Right atrium auricular region (tissue), 2 donors: ENCODE measurements at regions not wholly inside any gene's neighbourhood (a gene's known extent, or its start where the extent isn't known, plus 50 kb on each side); places are given as distances from the start of the nearest gene placed in this dataset.

ENCODE experiments used
- DNase-seq: peaks from one replicate; pipeline ENCODE4 v3.0.0-alpha.2; 2019; ENCODE audit warnings: low spot score
- H3K27ac ChIP-seq, 2 donors: fragments of 200-600 bp; sonication (generic); 1 replicate in 1 of 2; 2 replicates in 1 of 2; pipeline ENCODE4 v1.5.1; 2016 to 2019
- H3K27me3 ChIP-seq, 2 donors: fragments of 200-600 bp; sonication (generic); one replicate each; pipeline versions ENCODE4 v1.5.1 to v1.6.0; 2017 to 2019
- H3K36me3 ChIP-seq: fragments of 200-600 bp; sonication (generic); one replicate; pipeline ENCODE4 v1.5.1; 2016
- H3K4me1 ChIP-seq, 2 donors: fragments of 200-600 bp; sonication (generic); one replicate each; pipeline versions ENCODE4 v1.5.1 to v1.6.0; 2017 to 2019
- H3K4me3 ChIP-seq, 2 donors: fragments of 200-600 bp; sonication (generic); 1 replicate in 1 of 2; 2 replicates in 1 of 2; pipeline ENCODE4 v1.5.1; 2017 to 2019; ENCODE audit warnings: mild to moderate bottlenecking in 1 of 2, moderate library complexity in 1 of 2
- H3K9me3 ChIP-seq, 2 donors: fragments of 200-600 bp; sonication (generic); one replicate each; pipeline ENCODE4 v1.5.1; 2019
- TF ChIP-seq, protein P1 (sequence below), 2 donors: fragments of 200-600 bp; sonication (generic); IDR thresholded peaks; one replicate each; pipeline ENCODE4 v1.5.1; 2019; ENCODE audit warnings: antibody characterized with exemption in 2 of 2

DNA sequence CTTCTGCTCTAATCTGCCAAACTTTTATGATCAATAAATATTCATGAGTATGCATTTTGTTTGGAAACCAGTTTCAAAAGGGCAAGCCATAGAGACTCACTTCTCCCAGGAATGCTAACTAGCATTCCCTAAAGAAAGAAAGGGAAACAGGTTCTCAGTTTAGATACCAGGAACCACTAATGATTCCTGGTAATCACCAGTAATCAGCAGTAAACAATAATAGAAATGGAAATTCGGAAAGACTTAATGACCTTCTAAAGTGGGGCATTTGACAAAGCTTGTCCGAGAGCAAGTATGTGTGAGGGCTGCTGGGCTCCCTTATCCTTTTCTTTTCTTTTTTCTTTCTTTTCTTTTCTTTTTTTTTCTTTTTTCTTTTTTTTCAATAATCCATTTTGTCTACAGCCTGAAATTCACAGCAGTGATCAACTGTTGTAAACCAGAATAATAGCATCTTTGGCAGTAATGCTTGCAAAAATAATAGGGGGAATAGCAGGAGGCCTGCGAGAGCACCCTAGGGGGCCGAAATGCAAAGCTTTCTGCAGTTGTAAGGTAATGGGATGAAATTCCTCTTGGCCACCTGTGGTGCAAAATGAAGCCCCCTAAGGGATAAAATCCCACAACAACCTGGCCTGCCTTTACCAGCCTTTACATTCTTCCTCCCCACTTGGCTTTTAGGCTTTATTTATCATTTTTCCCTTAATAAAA is 253.2 kb downstream of the ZPLD1 start:
- Histone ChIP-seq H3K9me3 (no peaks in the 10 kb centered on the region), H3K36me3 (no peaks in the 10 kb centered on the region), H3K27me3 (no peaks in the 10 kb centered on the region), H3K27ac (no peak overlapping the region), H3K4me1 (no peaks in the 10 kb centered on the region), H3K4me3 (no peak overlapping the region)
- TF ChIP-seq, protein P1, sequence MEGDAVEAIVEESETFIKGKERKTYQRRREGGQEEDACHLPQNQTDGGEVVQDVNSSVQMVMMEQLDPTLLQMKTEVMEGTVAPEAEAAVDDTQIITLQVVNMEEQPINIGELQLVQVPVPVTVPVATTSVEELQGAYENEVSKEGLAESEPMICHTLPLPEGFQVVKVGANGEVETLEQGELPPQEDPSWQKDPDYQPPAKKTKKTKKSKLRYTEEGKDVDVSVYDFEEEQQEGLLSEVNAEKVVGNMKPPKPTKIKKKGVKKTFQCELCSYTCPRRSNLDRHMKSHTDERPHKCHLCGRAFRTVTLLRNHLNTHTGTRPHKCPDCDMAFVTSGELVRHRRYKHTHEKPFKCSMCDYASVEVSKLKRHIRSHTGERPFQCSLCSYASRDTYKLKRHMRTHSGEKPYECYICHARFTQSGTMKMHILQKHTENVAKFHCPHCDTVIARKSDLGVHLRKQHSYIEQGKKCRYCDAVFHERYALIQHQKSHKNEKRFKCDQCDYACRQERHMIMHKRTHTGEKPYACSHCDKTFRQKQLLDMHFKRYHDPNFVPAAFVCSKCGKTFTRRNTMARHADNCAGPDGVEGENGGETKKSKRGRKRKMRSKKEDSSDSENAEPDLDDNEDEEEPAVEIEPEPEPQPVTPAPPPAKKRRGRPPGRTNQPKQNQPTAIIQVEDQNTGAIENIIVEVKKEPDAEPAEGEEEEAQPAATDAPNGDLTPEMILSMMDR (IDR thresholded peaks at IDR 0.05), result no peak
- no peak for DNase-seq

DNA sequence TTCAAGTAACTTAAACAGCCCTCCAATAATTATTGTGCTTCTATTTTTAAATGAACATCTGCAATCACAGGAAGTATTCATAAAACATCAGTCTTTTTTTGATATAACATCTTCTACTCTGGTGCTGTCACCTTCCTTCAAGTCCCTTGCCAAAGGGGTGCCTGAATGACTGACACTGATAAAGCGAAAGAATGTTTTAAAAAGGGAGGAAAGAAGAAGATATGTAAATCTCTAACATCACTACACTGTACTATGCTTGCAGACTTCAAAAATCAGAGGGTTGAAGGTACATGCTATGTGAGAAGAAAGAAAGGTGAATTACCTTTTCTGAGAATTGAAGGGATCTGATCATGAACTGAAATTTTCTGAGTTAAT is 253.7 kb downstream of the ZPLD1 start:
- Histone ChIP-seq H3K27me3 (no peaks in the 10 kb centered on the region), H3K9me3 (no peaks in the 10 kb centered on the region), H3K36me3 (no peaks in the 10 kb centered on the region), H3K4me3 (no peak overlapping the region), H3K4me1 (no peaks in the 10 kb centered on the region), H3K27ac (no peak overlapping the region)
- no peak for DNase-seq
- TF ChIP-seq, protein P1 (IDR thresholded peaks at IDR 0.05), result no peak

DNA sequence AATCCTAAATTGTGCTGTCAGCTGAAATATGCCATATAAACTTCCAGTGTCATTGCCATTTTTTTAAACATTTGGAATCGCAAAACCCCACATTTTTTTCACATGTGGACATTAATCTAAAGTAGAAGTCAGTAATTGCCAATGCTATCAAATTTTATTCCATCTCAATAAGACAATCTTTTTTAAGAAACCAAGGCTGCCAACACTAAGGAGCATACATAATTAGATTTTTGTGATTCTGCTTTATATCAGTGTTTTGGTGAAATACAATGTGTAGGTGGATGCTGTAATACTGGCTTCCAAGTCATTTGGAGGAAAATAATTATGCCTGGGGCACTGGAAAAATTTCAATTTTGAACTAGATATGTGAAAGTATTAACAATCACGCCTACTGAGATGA is 256.7 kb downstream of the ZPLD1 start:
- Histone ChIP-seq H3K9me3 (no peaks in the 10 kb centered on the region), H3K36me3 (no peaks in the 10 kb centered on the region), H3K27me3 (no peaks in the 10 kb centered on the region), H3K4me1 (no peaks in the 10 kb centered on the region), H3K27ac (no peak overlapping the region), H3K4me3 (no peak overlapping the region)
- no peak for DNase-seq
- TF ChIP-seq, protein P1 (IDR thresholded peaks at IDR 0.05), result no peak

DNA sequence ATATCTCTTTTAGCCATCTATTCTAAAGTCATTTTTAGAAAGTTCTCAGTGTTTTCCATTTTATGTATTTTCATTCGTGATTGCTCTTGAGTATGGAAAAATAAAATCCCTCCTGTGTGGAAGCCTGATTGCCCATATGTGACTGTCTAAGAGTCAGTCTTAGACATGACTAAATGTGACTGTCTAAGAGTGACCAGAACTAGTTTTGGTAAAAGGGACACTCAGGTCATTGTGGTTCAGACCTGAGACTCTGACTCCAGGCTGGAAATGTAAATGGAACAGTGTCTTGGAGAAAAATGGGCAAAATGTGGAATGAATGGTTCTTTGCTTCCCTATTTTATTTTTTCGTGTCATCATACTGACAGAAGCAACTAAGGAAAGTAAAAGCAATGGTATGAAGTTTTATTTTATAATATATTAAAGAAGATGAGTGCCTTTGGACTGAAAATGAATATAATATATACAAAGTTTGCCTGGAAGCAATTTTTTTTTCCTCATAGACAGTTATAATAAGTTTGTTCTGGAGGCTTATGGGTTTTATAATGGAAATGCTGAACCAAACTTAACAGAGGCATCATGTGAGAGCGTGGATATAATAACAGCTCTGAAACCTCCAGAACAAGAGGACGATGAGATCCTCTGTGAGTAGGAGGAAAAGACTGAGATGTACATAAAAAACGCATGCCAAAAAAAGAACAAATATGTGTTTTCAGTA is 264.4 kb downstream of the ZPLD1 start:
- H3K27ac ChIP-seq, result peak overlapping the region in 1 of 2 donors; percentile 11
- TF ChIP-seq, protein P1 (IDR thresholded peaks at IDR 0.05), result no peak
- H3K36me3 ChIP-seq, result no peaks in the 10 kb centered on the region
- H3K27me3 ChIP-seq, result no peaks in the 10 kb centered on the region
- DNase-seq, result no peak
- no peak overlapping the region for H3K4me3 ChIP-seq
- H3K9me3 ChIP-seq, result no peaks in the 10 kb centered on the region
- H3K4me1 ChIP-seq, result no peaks in the 10 kb centered on the region

DNA sequence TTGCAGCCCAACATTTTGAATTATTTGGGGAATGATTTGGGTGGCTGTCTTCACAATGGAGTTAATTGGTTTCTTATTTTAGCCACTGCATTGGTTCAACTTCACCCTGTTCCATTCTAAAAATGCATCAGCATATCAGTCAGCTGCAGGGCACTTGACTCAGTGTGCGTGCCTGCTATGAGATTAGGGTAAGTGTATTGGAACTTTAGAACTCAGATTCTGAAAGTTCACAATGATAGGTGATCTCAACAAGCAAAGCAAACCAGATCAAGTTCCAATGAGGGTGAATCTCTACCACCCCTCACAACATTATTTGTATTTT is 265.0 kb downstream of the ZPLD1 start:
- no peaks in the 10 kb centered on the region for H3K4me1 ChIP-seq
- peak overlapping the region in 1 of 2 donors; percentile 11 for H3K27ac ChIP-seq
- no peaks in the 10 kb centered on the region for H3K27me3 ChIP-seq
- H3K36me3 ChIP-seq, result no peaks in the 10 kb centered on the region
- no peaks in the 10 kb centered on the region for H3K9me3 ChIP-seq
- H3K4me3 ChIP-seq, result no peak overlapping the region
- TF ChIP-seq, protein P1 (IDR thresholded peaks at IDR 0.05), result no peak
- no peak for DNase-seq
